ENCODE measurements at regions not wholly inside any gene's neighbourhood (a gene's known extent, or its start where the extent isn't known, plus 50 kb on each side); places are given as distances from the start of the nearest gene placed in this dataset.

DNA sequence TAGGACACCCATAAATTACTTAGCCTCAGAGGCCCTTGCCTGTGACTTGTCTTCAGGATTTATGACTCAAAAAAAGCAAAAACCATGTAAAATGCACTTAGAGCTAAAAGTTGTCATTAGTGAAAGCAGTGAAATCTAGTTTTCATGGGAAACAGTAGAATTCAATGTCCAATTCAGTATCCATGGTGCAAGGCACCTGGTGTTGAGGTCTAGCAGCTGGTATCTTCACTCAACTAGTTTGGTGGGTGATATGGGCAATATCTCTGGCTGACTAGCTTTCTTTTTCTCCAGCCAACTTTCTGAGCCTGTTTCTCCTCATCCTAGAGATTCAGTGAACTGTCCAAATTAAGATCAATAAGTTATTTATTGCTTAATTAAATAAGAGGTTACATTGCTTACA lies 229.8 kb upstream of the NDST4 start:
- Histone ChIP-seq H3K4me2 (no peak overlapping the region), H3K27me3 (no peaks in the 10 kb centered on the region), H3K27ac (no peak overlapping the region), H3K4me3 (no peak overlapping the region), H3K9me3 (no peaks in the 10 kb centered on the region), H3K9ac (no peak overlapping the region), H4K20me1 (no peaks in the 10 kb centered on the region), H3K4me1 (no peaks in the 10 kb centered on the region), H3K36me3 (no peaks in the 10 kb centered on the region)
- TF ChIP-seq Cebpa-rat (IDR thresholded peaks at IDR 0.05) = no peak

GRCh38 chr4:115334736-115335411 lies 221.5 kb upstream of the NDST4 start:
- no peaks in the 10 kb centered on the region for H3K36me3 ChIP-seq
- H3K27ac ChIP-seq = no peak overlapping the region
- H3K27me3 ChIP-seq = no peaks in the 10 kb centered on the region
- H3K4me2 ChIP-seq = no peak overlapping the region
- no peak overlapping the region for H3K9ac ChIP-seq
- no peaks in the 10 kb centered on the region for H3K4me1 ChIP-seq
- TF ChIP-seq Cebpa-rat (IDR thresholded peaks at IDR 0.05) = no peak
- no peaks in the 10 kb centered on the region for H3K9me3 ChIP-seq
- H4K20me1 ChIP-seq = no peaks in the 10 kb centered on the region
- no peak overlapping the region for H3K4me3 ChIP-seq

- TF ChIP-seq Cebpa-rat (IDR thresholded peaks at IDR 0.05) = no peak
- Histone ChIP-seq H3K9me3 (no peaks in the 10 kb centered on the region), H3K4me3 (no peak overlapping the region), H3K27ac (no peak overlapping the region), H3K9ac (no peak overlapping the region), H3K36me3 (no peaks in the 10 kb centered on the region), H3K4me2 (no peak overlapping the region), H3K27me3 (no peaks in the 10 kb centered on the region), H4K20me1 (no peaks in the 10 kb centered on the region), H3K4me1 (no peaks in the 10 kb centered on the region)
Measured at GRCh38 chr4:115332078-115332477, 218.7 kb upstream of the NDST4 start.

- Histone ChIP-seq H3K4me1 (no peaks in the 10 kb centered on the region), H3K9ac (no peak overlapping the region), H3K36me3 (no peaks in the 10 kb centered on the region), H3K27ac (no peak overlapping the region), H4K20me1 (no peaks in the 10 kb centered on the region), H3K4me3 (no peak overlapping the region), H3K9me3 (no peaks in the 10 kb centered on the region), H3K27me3 (no peaks in the 10 kb centered on the region), H3K4me2 (no peak overlapping the region)
- TF ChIP-seq Cebpa-rat (IDR thresholded peaks at IDR 0.05) = no peak
Measured at GRCh38 chr4:115331241-115331640, 217.8 kb upstream of the NDST4 start.

- no peak overlapping the region for H3K27ac ChIP-seq
- H3K4me1 ChIP-seq = no peaks in the 10 kb centered on the region
- no peaks in the 10 kb centered on the region for H4K20me1 ChIP-seq
- no peak for TF ChIP-seq Cebpa-rat (IDR thresholded peaks at IDR 0.05)
- H3K4me2 ChIP-seq = no peak overlapping the region
- H3K9ac ChIP-seq = no peak overlapping the region
- no peaks in the 10 kb centered on the region for H3K9me3 ChIP-seq
- no peaks in the 10 kb centered on the region for H3K36me3 ChIP-seq
- H3K4me3 ChIP-seq = no peak overlapping the region
- H3K27me3 ChIP-seq = no peaks in the 10 kb centered on the region
Measured at GRCh38 chr4:115325836-115326235, 212.4 kb upstream of the NDST4 start.

GRCh38 chr4:115323106-115323707 lies 209.8 kb upstream of the NDST4 start:
- Histone ChIP-seq H3K4me1 (no peaks in the 10 kb centered on the region), H3K36me3 (no peaks in the 10 kb centered on the region), H3K4me3 (no peak overlapping the region), H4K20me1 (no peaks in the 10 kb centered on the region), H3K27ac (no peak overlapping the region), H3K27me3 (no peaks in the 10 kb centered on the region), H3K4me2 (no peak overlapping the region), H3K9ac (no peak overlapping the region), H3K9me3 (no peaks in the 10 kb centered on the region)
- TF ChIP-seq Cebpa-rat (IDR thresholded peaks at IDR 0.05) = no peak

DNA sequence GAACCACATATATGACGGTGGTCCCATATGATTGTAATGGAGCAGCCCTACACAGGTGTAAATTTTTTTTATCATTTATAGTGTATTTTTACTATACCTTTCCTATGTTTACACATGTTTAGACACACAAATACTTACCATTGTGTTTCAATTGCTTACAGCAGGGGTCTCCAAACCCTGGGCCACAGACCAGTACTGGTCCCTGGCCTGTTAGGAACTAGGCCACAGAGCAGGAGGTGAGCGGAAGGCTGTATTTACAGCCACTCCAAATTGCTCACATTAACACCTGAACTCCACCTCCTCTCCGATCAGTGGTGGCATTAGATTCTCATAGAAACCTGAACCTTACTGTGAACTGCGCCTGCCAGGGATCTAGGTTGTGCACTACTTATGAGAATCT lies 201.8 kb upstream of the NDST4 start:
- no peak overlapping the region for H3K4me2 ChIP-seq
- H3K4me1 ChIP-seq = no peaks in the 10 kb centered on the region
- no peak overlapping the region for H3K4me3 ChIP-seq
- no peaks in the 10 kb centered on the region for H3K36me3 ChIP-seq
- H3K9ac ChIP-seq = no peak overlapping the region
- H4K20me1 ChIP-seq = no peaks in the 10 kb centered on the region
- H3K9me3 ChIP-seq = no peaks in the 10 kb centered on the region
- H3K27me3 ChIP-seq = no peaks in the 10 kb centered on the region
- no peak for TF ChIP-seq Cebpa-rat (IDR thresholded peaks at IDR 0.05)
- H3K27ac ChIP-seq = no peak overlapping the region

GRCh38 chr4:115310641-115311040 lies 197.2 kb upstream of the NDST4 start:
- H3K4me2 ChIP-seq = no peak overlapping the region
- no peaks in the 10 kb centered on the region for H3K9me3 ChIP-seq
- no peaks in the 10 kb centered on the region for H3K4me1 ChIP-seq
- H3K27ac ChIP-seq = no peak overlapping the region
- no peaks in the 10 kb centered on the region for H4K20me1 ChIP-seq
- TF ChIP-seq Cebpa-rat (IDR thresholded peaks at IDR 0.05) = no peak
- H3K9ac ChIP-seq = no peak overlapping the region
- H3K27me3 ChIP-seq = no peaks in the 10 kb centered on the region
- H3K4me3 ChIP-seq = no peak overlapping the region
- H3K36me3 ChIP-seq = no peaks in the 10 kb centered on the region

DNA sequence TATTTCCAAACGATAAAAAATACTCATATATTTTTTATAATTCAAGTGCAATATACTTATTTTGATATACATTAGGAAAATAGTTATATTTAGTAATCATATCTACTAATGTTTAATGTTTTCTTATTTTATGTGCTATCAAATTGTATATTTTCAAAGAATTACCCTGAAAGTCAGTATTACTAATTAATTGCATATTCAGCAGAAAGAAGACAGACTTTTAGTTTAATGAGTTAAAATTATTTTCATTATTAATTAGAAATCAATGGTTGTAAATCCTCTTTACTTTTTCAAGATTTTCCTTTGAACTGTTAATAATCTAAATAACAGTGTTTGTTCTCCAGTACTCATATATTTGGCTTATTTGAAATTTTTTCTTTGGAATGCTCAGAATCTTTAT lies 181.3 kb upstream of the NDST4 start:
- H3K27ac ChIP-seq = no peak overlapping the region
- TF ChIP-seq Cebpa-rat (IDR thresholded peaks at IDR 0.05) = no peak
- no peaks in the 10 kb centered on the region for H4K20me1 ChIP-seq
- no peaks in the 10 kb centered on the region for H3K4me1 ChIP-seq
- no peak overlapping the region for H3K4me2 ChIP-seq
- H3K4me3 ChIP-seq = no peak overlapping the region
- no peaks in the 10 kb centered on the region for H3K36me3 ChIP-seq
- no peak overlapping the region for H3K9ac ChIP-seq
- no peaks in the 10 kb centered on the region for H3K9me3 ChIP-seq
- no peaks in the 10 kb centered on the region for H3K27me3 ChIP-seq

- Histone ChIP-seq H3K4me1 (no peaks in the 10 kb centered on the region), H3K9me3 (no peaks in the 10 kb centered on the region), H3K9ac (no peak overlapping the region), H3K4me2 (no peak overlapping the region), H4K20me1 (no peaks in the 10 kb centered on the region), H3K4me3 (no peak overlapping the region), H3K27ac (no peak overlapping the region), H3K27me3 (no peaks in the 10 kb centered on the region), H3K36me3 (no peaks in the 10 kb centered on the region)
- TF ChIP-seq Cebpa-rat (IDR thresholded peaks at IDR 0.05) = no peak
Measured at GRCh38 chr4:115293093-115293462, 179.7 kb upstream of the NDST4 start.

Measured in BLaER1 (cell line).